K562 (cell line): ENCODE measurements at regions not wholly inside any gene's neighbourhood (a gene's known extent, or its start where the extent isn't known, plus 50 kb on each side); places are given as distances from the start of the nearest gene placed in this dataset.

Experiments used
- ATF3 ChIP-seq, 2 experiments: fragments of 450-650 bp in 1 of 2; sonication (generic) in 1 of 2; formaldehyde crosslinking in 1 of 2; IDR thresholded peaks in 1 of 2; conservative IDR thresholded peaks in 1 of 2; 2 replicates each; pipeline versions ENCODE4 v1.6.1 to v1.8.1; 2016 to 2023; ENCODE audit warnings: mild to moderate bottlenecking in 2 of 2, moderate library complexity in 2 of 2, inconsistent platforms in 1 of 2, missing genetic modification reagents in 1 of 2
- CSDE1 ChIP-seq, 2 experiments: fragments of 450-650 bp; IDR thresholded peaks; 2 replicates each; pipeline ENCODE4 v1.6.1; 2016; ENCODE audit warnings: mild to moderate bottlenecking in 1 of 2
- DACH1 ChIP-seq: fragments of 450-650 bp; IDR thresholded peaks from 2 replicates; pipeline ENCODE4 v1.6.1; 2018; ENCODE audit not compliant: partially characterized antibody
- DPF2 ChIP-seq: fragments of 450-650 bp; IDR thresholded peaks from 2 replicates; pipeline ENCODE4 v1.6.1; 2016
- HEY1 ChIP-seq: fragments of 250-450 bp; sonication (Bioruptor Pico); IDR thresholded peaks from 2 replicates; pipeline ENCODE4 v1.5.0; 2020; ENCODE audit warnings: mild to moderate bottlenecking, moderate library complexity, borderline replicate concordance
- JUN ChIP-seq, 2 experiments: sonication (generic) in 1 of 2; formaldehyde crosslinking in 1 of 2; IDR thresholded peaks; 2 replicates each; pipeline versions ENCODE4 v1.6.1 to v1.8.0; 2012 to 2022; ENCODE audit warnings: borderline replicate concordance in 2 of 2, mild to moderate bottlenecking in 2 of 2, improper control_type of control experiment in 1 of 2, low read depth in 1 of 2, low read length in 1 of 2, missing genetic modification reagents in 1 of 2
- NR2C1 ChIP-seq, 2 experiments: fragments of 450-650 bp; IDR thresholded peaks; 2 replicates each; pipeline ENCODE4 v1.6.1; 2017; ENCODE audit warnings: mild to moderate bottlenecking in 2 of 2, antibody characterized with exemption in 1 of 2, inconsistent platforms in 1 of 2, missing compliant biosample characterization in 1 of 2, missing genetic modification characterization in 1 of 2
- ZBED1 ChIP-seq: IDR thresholded peaks from 2 replicates; pipeline ENCODE4 v1.6.1; 2014
- ZBTB7A ChIP-seq: IDR thresholded peaks from 2 replicates; pipeline ENCODE4 v1.6.1; 2011; ENCODE audit warnings: low read depth, mild to moderate bottlenecking, low read length, moderate library complexity, borderline replicate concordance; ENCODE audit not compliant: control insufficient read depth
- ZNF146 ChIP-seq: IDR thresholded peaks from one replicate; pipeline ENCODE4 v1.6.1; 2018; ENCODE audit warnings: missing compliant biosample characterization; ENCODE audit not compliant: unreplicated experiment
- ZNF24 ChIP-seq: fragments of 450-650 bp; IDR thresholded peaks from 2 replicates; pipeline ENCODE4 v1.6.1; 2016
- ZNF318 ChIP-seq, 2 experiments: fragments of 450-650 bp; IDR thresholded peaks; 2 replicates each; pipeline ENCODE4 v1.6.1; 2016; ENCODE audit warnings: mild to moderate bottlenecking in 2 of 2, borderline replicate concordance in 1 of 2, low read depth in 1 of 2, moderate library complexity in 1 of 2
- TF ChIP-seq, protein P1 (sequence below): fragments of 250-450 bp; sonication (Bioruptor Pico); IDR thresholded peaks from 2 replicates; pipeline ENCODE4 v1.5.0; 2021; ENCODE audit warnings: mild to moderate bottlenecking, borderline replicate concordance
- TF ChIP-seq, protein P2 (sequence below): sonication (generic); formaldehyde crosslinking; IDR thresholded peaks from 2 replicates; pipeline ENCODE4 v1.8.1; 2023; ENCODE audit warnings: mild to moderate bottlenecking, missing genetic modification reagents

DNA sequence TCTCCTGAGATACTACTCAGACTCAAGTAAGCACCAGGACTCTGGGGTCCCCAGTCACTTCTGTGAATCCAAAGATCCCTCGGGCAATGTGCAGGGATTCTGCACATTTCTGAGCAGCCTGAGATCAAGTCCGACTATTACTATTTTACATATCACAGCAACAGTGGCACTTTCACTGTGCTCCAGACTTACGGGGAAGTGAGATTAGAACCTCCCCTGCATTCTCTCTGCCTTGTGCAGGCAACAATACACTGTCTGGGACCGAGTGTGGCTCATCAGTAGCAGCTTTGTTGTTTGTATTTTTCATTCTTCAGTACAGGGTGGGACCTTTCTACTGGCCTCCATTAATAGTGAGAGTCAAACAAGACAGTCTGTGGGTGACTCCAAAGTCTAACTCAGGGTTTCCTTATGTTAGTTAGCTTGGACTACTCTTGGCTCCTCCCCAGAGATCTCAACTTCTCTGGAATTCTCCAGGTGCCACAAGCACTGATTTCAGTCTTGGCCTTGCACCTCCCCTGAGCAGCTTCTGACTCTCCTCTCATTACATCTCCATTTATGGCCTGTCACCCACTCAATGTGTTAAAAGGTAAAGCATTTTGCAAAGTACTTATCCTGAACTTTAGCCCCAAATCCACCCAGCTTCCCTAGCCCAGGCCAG is 76.2 kb upstream of the TOP3B start (continued):
- TF ChIP-seq ATF3 (IDR thresholded peaks at IDR 0.05), result no peak
- TF ChIP-seq ATF3 (CRISPR knock-in tag; conservative IDR thresholded peaks at IDR 0.05), result 0 out of 2 replicates have a peak, but pooled peaks have one; percentile 8
- no peak for TF ChIP-seq ZNF146 (CRISPR knock-in tag)
- no peak for TF ChIP-seq DACH1
- TF ChIP-seq JUN (IDR thresholded peaks at IDR 0.05; ENCODE audit: borderline replicate concordance, low read depth, low read length), result no peak
- TF ChIP-seq JUN (CRISPR knock-in tag; IDR thresholded peaks at IDR 0.05; ENCODE audit: borderline replicate concordance), result no peak
- TF ChIP-seq NR2C1 (IDR thresholded peaks at IDR 0.05), result no peak
- TF ChIP-seq NR2C1 (tag; IDR thresholded peaks at IDR 0.05), result no peak
- TF ChIP-seq, protein P1, sequence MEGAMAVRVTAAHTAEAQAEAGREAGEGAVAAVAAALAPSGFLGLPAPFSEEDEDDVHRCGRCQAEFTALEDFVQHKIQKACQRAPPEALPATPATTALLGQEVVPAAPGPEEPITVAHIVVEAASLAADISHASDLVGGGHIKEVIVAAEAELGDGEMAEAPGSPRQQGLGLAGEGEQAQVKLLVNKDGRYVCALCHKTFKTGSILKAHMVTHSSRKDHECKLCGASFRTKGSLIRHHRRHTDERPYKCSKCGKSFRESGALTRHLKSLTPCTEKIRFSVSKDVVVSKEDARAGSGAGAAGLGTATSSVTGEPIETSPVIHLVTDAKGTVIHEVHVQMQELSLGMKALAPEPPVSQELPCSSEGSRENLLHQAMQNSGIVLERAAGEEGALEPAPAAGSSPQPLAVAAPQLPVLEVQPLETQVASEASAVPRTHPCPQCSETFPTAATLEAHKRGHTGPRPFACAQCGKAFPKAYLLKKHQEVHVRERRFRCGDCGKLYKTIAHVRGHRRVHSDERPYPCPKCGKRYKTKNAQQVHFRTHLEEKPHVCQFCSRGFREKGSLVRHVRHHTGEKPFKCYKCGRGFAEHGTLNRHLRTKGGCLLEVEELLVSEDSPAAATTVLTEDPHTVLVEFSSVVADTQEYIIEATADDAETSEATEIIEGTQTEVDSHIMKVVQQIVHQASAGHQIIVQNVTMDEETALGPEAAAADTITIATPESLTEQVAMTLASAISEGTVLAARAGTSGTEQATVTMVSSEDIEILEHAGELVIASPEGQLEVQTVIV, result no peak
- TF ChIP-seq DPF2, result no peak
- no peak for TF ChIP-seq ZBED1
- TF ChIP-seq CSDE1 (IDR thresholded peaks at IDR 0.05), result no peak
- TF ChIP-seq ZNF24, result no peak
- TF ChIP-seq, protein P2, sequence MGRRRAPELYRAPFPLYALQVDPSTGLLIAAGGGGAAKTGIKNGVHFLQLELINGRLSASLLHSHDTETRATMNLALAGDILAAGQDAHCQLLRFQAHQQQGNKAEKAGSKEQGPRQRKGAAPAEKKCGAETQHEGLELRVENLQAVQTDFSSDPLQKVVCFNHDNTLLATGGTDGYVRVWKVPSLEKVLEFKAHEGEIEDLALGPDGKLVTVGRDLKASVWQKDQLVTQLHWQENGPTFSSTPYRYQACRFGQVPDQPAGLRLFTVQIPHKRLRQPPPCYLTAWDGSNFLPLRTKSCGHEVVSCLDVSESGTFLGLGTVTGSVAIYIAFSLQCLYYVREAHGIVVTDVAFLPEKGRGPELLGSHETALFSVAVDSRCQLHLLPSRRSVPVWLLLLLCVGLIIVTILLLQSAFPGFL, result 0 out of 2 replicates have a peak, but pooled peaks have one; percentile 78
- TF ChIP-seq ZNF318 (IDR thresholded peaks at IDR 0.05; ENCODE audit: borderline replicate concordance in 1 of 2, low read depth in 1 of 2), result no peak
- no peak for TF ChIP-seq HEY1 (CRISPR knock-in tag)
- TF ChIP-seq ZBTB7A, result no peak
